B cell (primary cell): ENCODE measurements at regions not wholly inside any gene's neighbourhood (a gene's known extent, or its start where the extent isn't known, plus 50 kb on each side); places are given as distances from the start of the nearest gene placed in this dataset.

Experiments used
- EZH2 ChIP-seq: IDR thresholded peaks from 2 replicates; pipeline ENCODE4 v1.6.1; 2012; ENCODE audit warnings: borderline replicate concordance, low read depth, mild to moderate bottlenecking, moderate library complexity, low read length; ENCODE audit not compliant: insufficient read depth, poor library complexity, severe bottlenecking
- TF ChIP-seq, protein P1 (sequence below): fragments of 200-600 bp; IDR thresholded peaks from one replicate; pipeline ENCODE4 v1.8.0; 2022; ENCODE audit warnings: antibody characterized with exemption, mild to moderate bottlenecking

- TF ChIP-seq, protein P1, sequence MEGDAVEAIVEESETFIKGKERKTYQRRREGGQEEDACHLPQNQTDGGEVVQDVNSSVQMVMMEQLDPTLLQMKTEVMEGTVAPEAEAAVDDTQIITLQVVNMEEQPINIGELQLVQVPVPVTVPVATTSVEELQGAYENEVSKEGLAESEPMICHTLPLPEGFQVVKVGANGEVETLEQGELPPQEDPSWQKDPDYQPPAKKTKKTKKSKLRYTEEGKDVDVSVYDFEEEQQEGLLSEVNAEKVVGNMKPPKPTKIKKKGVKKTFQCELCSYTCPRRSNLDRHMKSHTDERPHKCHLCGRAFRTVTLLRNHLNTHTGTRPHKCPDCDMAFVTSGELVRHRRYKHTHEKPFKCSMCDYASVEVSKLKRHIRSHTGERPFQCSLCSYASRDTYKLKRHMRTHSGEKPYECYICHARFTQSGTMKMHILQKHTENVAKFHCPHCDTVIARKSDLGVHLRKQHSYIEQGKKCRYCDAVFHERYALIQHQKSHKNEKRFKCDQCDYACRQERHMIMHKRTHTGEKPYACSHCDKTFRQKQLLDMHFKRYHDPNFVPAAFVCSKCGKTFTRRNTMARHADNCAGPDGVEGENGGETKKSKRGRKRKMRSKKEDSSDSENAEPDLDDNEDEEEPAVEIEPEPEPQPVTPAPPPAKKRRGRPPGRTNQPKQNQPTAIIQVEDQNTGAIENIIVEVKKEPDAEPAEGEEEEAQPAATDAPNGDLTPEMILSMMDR: no peak
- no peak for TF ChIP-seq EZH2
These were observed 557.2 kb upstream of the GRID2 start for GRCh38 chr4:91746551-91746950.
